ENCODE measurements at regions not wholly inside any gene's neighbourhood (a gene's known extent, or its start where the extent isn't known, plus 50 kb on each side); places are given as distances from the start of the nearest gene placed in this dataset.
"Not testable (repeated sequence)": the region's sequence is repeated elsewhere in the genome, so short reads cannot be mapped to it uniquely, and the experiment has no call there.

DNA sequence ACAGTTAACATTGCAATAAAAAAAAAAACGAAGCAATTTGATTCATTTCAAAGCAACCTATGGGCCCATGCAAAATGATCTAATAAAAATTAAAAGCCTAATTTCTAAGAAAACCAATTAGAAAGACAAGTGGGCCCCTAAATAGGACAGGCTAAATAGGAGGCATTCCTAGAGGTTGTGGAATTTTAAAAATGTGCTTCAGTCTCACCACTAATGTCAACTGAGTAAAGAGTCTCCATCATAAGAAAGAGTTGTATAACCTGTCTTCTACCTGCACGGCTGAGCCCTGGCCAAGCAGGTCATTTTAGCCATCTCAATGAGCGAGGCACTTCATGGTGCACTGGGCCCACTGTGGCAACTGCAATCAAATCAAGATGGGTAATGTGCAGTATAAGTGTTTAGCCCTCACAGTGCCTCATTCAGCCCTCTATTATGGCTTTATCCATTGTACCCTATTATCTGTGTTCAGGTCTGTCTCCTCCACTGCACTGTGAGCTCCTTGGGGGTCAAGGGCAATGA is 76.4 kb downstream of the PRSS23 start:
- no peak overlapping the region for H3K4me3 ChIP-seq (ENCODE audit: low read length)
- TF ChIP-seq, protein P1, sequence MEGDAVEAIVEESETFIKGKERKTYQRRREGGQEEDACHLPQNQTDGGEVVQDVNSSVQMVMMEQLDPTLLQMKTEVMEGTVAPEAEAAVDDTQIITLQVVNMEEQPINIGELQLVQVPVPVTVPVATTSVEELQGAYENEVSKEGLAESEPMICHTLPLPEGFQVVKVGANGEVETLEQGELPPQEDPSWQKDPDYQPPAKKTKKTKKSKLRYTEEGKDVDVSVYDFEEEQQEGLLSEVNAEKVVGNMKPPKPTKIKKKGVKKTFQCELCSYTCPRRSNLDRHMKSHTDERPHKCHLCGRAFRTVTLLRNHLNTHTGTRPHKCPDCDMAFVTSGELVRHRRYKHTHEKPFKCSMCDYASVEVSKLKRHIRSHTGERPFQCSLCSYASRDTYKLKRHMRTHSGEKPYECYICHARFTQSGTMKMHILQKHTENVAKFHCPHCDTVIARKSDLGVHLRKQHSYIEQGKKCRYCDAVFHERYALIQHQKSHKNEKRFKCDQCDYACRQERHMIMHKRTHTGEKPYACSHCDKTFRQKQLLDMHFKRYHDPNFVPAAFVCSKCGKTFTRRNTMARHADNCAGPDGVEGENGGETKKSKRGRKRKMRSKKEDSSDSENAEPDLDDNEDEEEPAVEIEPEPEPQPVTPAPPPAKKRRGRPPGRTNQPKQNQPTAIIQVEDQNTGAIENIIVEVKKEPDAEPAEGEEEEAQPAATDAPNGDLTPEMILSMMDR (conservative IDR thresholded peaks at IDR 0.05; ENCODE audit: low read length): no peak
- DNase-seq (ENCODE audit: low read depth): no peak

DNA sequence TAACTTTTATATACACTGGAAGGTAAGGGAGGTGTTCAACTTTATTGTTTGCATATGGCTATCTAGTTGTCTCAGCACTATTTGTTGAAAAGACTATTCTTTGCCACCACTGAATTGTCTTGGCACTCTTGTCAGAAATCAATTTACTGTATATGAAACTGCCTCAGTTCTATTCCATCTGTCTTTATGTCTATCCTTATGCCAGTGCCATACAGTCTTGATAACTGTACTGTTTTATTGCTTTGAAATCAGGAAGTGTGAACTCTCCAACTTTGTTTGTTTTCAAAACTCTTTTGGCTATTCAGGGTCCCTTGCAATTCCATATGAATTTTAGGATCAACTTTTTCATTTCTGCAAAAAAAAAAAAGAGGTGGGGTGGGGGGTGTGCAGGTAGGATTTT is 77.2 kb downstream of the PRSS23 start:
- DNase-seq (ENCODE audit: low read depth): no peak
- H3K4me3 ChIP-seq (ENCODE audit: low read length): no peak overlapping the region
- TF ChIP-seq, protein P1 (conservative IDR thresholded peaks at IDR 0.05; ENCODE audit: low read length): no peak

DNA sequence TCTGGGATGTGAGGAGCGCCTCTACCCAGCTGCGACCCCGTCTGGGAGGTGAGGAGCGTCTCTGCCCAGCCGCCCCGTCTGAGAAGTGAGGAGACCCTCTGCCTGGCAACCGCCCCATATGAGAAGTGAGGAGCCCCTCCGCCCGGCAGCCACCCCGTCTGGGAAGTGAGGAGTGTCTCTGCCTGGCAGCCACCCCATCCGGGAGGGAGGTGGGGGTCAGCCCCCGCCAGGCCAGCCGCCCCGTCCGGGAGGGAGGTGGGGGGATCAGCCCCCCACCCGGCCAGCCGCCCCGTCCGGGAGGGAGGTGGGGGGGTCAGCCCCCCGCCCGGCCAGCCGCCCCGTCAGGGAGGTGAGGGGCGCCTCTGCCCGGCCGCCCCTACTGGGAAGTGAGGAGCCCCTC is 76.0 kb downstream of the FZD4 start:
- not testable (repeated sequence) for H3K4me3 ChIP-seq (ENCODE audit: low read length); DNase-seq (ENCODE audit: low read depth)

DNA sequence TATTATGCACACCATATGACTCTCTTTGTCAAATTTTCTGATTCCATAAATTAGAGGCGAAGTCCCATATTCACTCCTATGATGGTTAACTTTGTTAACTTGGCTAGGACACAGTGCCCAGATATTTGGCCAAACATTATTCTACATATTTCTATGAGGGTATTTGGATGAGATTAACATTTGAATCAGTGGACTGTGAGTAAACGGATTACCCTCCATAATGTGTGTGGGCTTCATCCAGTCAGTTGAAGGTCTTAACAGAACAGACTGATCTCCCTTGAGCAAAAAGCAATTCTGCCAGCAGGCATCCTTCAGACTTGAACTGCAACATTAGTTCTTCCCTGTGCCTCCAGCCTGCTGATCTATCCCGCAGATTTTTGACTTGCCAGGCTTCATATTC is 69.9 kb downstream of the FZD4 start:
- H3K4me3 ChIP-seq (ENCODE audit: low read length): no peak overlapping the region
- TF ChIP-seq, protein P1 (conservative IDR thresholded peaks at IDR 0.05; ENCODE audit: low read length): no peak
- no peak for DNase-seq (ENCODE audit: low read depth)

DNA sequence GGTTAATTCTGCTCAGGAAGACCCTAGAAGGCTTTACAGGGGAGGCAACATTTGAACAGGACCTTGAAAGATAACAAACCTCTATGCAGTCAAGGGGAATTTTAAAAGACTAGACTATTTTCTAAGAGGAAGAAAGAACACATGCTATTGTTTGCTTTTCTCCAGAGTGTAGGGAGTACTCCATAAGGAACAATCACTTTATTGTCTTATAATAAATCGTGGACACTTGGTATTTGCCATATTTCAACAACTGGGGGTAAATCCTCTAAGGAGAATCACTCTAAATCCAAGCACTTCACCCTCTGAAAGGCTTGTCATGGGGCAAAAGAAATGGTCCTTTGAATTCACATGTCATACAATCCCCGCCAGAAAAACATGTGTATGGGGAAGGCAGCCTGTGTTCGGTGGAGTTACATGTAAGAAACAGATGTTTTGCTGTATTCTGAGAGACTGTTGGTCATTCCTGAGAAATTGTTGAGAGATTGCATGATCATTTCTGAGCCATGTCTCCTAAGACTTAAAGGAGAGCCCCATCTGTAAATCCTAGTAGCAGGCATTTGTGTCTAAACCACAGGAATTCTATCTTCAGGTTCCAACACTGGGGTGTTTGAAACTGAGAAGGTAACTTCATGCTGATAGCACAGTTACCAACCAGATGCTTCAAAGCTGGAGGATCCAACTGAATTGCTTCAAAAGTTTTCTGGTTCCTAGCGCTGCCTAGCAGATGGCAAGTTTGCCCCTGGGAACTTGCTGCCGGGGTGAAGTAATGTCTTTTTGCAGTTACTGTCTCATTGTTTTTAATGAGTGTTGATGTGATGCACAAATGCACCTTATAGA is 66.8 kb downstream of the FZD4 start:
- H3K4me3 ChIP-seq (ENCODE audit: low read length): peak overlapping the region; percentile 11; the same call in 1 of the 2 replicates
- DNase-seq (ENCODE audit: low read depth): peak; percentile 95
- TF ChIP-seq, protein P1 (conservative IDR thresholded peaks at IDR 0.05; ENCODE audit: low read length): no peak

DNA sequence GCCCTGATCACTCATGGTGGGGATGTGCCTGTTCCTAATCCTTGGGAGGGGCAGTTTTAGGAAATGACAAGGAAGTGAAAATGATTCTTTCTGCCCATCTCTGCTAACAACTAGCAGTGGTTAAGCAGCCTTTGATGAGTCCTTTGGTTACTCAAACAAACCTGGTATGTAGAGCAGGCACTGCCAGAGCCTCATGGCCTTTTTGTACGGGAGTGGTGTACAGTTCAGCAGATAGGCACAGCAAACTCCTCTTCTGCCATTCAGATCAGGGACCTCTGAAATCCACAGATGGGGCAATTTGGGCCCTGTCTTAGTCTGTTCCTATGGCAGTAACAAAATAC is 66.2 kb downstream of the FZD4 start:
- TF ChIP-seq, protein P1 (conservative IDR thresholded peaks at IDR 0.05; ENCODE audit: low read length): no peak
- H3K4me3 ChIP-seq (ENCODE audit: low read length): peak overlapping the region; percentile 11; the same call in 1 of the 2 replicates
- no peak for DNase-seq (ENCODE audit: low read depth)

DNA sequence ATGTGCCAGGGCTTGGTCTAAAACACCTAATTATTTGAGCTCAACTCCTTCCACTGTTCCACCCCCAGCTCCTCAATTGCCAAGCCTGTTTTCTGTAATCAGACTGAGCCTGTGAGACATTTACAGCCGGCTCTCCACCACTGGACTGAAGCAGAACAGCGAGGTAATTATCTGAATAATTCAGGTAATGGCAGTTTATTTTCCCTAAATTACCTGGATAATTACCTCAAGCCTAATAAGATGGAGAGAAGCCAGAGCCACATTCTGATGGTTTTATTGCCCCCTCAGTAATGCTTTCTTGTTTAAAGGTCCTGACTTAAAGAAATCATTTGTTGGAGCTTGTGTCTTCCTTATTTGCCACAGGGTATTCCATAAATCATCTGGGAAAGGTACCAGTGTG is 64.2 kb downstream of the FZD4 start:
- TF ChIP-seq, protein P1 (conservative IDR thresholded peaks at IDR 0.05; ENCODE audit: low read length): no peak
- no peak for DNase-seq (ENCODE audit: low read depth)
- H3K4me3 ChIP-seq (ENCODE audit: low read length): no peak overlapping the region
